ENCODE measurements at regions not wholly inside any gene's neighbourhood (a gene's known extent, or its start where the extent isn't known, plus 50 kb on each side); places are given as distances from the start of the nearest gene placed in this dataset.
A peak's percentile ranks its signal among the peaks of the same experiment; 100 is the strongest.

GRCh38 chr16:54627616-54628015, 303.0 kb upstream of the IRX5 start:
- no peak for DNase-seq

GRCh38 chr16:54623636-54624035, 307.0 kb upstream of the IRX5 start:
- no peak for DNase-seq

GRCh38 chr16:54620197-54620596, 310.5 kb upstream of the IRX5 start:
- no peak for DNase-seq

GRCh38 chr16:54616610-54617009, 314.1 kb upstream of the IRX5 start:
- DNase-seq, result no peak

- DNase-seq, result no peak
Observed at GRCh38 chr16:54605536-54606066, 319.0 kb upstream of the IRX3 start.

- no peak for DNase-seq
Observed at GRCh38 chr16:54602666-54603065, 316.1 kb upstream of the IRX3 start.

GRCh38 chr16:54597222-54597621, 310.6 kb upstream of the IRX3 start:
- DNase-seq, result no peak

GRCh38 chr16:54595621-54596020, 309.0 kb upstream of the IRX3 start:
- DNase-seq, result no peak

- no peak for DNase-seq
Observed at GRCh38 chr16:54594601-54595391, 308.2 kb upstream of the IRX3 start.

GRCh38 chr16:54591816-54592246, 305.2 kb upstream of the IRX3 start:
- no peak for DNase-seq

- no peak for DNase-seq
Observed at GRCh38 chr16:54590836-54591235, 304.2 kb upstream of the IRX3 start.

GRCh38 chr16:54589326-54589725, 302.7 kb upstream of the IRX3 start:
- no peak for DNase-seq

- DNase-seq, result no peak
Observed at GRCh38 chr16:54588026-54588425, 301.4 kb upstream of the IRX3 start.

GRCh38 chr16:54587176-54587515, 300.6 kb upstream of the IRX3 start:
- no peak for DNase-seq

GRCh38 chr16:54586474-54587175, 300.0 kb upstream of the IRX3 start:
- DNase-seq, result no peak

- DNase-seq, result no peak
Observed at GRCh38 chr16:54585998-54586340, 299.4 kb upstream of the IRX3 start.

GRCh38 chr16:54585094-54585997, 298.8 kb upstream of the IRX3 start:
- DNase-seq, result peak; percentile 39

- no peak for DNase-seq
Observed at GRCh38 chr16:54584121-54584520, 297.5 kb upstream of the IRX3 start.

- peak; percentile 30 for DNase-seq
Observed at GRCh38 chr16:54582631-54583250, 296.2 kb upstream of the IRX3 start.

GRCh38 chr16:54579106-54579728, 292.6 kb upstream of the IRX3 start:
- no peak for DNase-seq

GRCh38 chr16:54577651-54578128, 291.1 kb upstream of the IRX3 start:
- DNase-seq, result no peak
